Nephron (organoid): ENCODE measurements at regions not wholly inside any gene's neighbourhood (a gene's known extent, or its start where the extent isn't known, plus 50 kb on each side); places are given as distances from the start of the nearest gene placed in this dataset.
A peak's percentile ranks its signal among the peaks of the same experiment; 100 is the strongest.

Experiments used
- H3K27ac Mint-ChIP-seq, 3 experiments: 2 replicates each; pipeline ENCODE4 v1.8.0; 2020; ENCODE audit warnings: mixed read lengths in 3 of 3, mild to moderate bottlenecking in 2 of 3, moderate library complexity in 1 of 3
- H3K27me3 Mint-ChIP-seq: 2 replicates; pipeline ENCODE4 v1.8.0; 2021; ENCODE audit warnings: low read depth, mild to moderate bottlenecking, moderate library complexity, mixed read lengths
- H3K36me3 Mint-ChIP-seq: 2 replicates; pipeline ENCODE4 v1.8.0; 2020; ENCODE audit warnings: low read depth, mixed read lengths
- H3K4me1 Mint-ChIP-seq: 2 replicates; pipeline ENCODE4 v1.8.0; 2020; ENCODE audit warnings: mixed read lengths
- H3K4me3 Mint-ChIP-seq, 3 experiments: 2 replicates each; pipeline ENCODE4 v1.8.0; 2020; ENCODE audit warnings: mild to moderate bottlenecking in 3 of 3, mixed read lengths in 3 of 3, moderate library complexity in 2 of 3
- H3K9me3 Mint-ChIP-seq: 2 replicates; pipeline ENCODE4 v1.8.0; 2020; ENCODE audit warnings: mixed read lengths
- TF ChIP-seq, protein P1 (sequence below), 3 experiments: fragments of 200-600 bp; sonication (generic); IDR thresholded peaks; one replicate each; pipeline ENCODE4 v1.5.0; 2021; ENCODE audit warnings: antibody characterized with exemption in 3 of 3; ENCODE audit not compliant: unreplicated experiment in 3 of 3

DNA sequence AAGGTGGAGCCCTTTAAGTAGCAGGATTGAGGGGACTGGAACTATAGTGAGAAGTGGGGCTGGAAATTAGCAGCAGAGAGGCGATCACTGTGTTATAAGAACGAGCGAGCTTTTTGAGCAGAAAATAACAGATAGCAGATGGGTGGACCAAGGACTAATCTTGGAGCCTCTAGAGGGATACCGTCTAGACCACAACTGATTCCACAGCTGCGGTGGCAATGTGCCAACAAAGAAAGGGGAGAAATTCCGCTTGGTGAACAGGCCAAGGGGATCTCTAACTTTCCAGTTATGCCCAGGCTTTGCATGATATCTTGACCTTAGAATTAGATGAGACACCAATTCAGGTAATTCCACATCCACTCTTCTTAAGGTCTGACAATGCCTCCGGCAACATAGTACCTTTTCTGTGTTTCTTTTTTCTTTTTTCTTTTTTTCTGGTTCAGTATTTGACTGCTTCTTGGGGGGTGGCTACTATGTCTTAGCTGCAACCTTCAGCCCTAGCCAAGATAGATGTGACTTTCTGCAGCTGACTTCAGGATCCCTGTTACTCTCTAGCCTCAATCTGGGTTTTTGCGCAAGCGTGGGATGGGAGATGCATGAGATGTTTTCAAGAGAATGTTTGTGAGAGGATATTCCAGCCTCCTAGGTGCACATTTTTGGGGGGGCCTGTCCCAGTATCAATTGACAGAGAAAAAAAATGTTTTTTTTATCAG lies 143.4 kb upstream of the CPSF6 start:
- Mint-ChIP-seq H3K27ac (no peak overlapping the region), H3K4me1 (peaks cover 23% of the 10 kb centered on the region), H3K4me3 (no peak overlapping the region), H3K36me3 (no peaks in the 10 kb centered on the region), H3K9me3 (no peaks in the 10 kb centered on the region), H3K27me3 (no peaks in the 10 kb centered on the region)
- TF ChIP-seq, protein P1, sequence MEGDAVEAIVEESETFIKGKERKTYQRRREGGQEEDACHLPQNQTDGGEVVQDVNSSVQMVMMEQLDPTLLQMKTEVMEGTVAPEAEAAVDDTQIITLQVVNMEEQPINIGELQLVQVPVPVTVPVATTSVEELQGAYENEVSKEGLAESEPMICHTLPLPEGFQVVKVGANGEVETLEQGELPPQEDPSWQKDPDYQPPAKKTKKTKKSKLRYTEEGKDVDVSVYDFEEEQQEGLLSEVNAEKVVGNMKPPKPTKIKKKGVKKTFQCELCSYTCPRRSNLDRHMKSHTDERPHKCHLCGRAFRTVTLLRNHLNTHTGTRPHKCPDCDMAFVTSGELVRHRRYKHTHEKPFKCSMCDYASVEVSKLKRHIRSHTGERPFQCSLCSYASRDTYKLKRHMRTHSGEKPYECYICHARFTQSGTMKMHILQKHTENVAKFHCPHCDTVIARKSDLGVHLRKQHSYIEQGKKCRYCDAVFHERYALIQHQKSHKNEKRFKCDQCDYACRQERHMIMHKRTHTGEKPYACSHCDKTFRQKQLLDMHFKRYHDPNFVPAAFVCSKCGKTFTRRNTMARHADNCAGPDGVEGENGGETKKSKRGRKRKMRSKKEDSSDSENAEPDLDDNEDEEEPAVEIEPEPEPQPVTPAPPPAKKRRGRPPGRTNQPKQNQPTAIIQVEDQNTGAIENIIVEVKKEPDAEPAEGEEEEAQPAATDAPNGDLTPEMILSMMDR (IDR thresholded peaks at IDR 0.05; ENCODE audit: unreplicated experiment in 3 of 3), result no peak

- no peaks in the 10 kb centered on the region for H3K9me3 Mint-ChIP-seq
- H3K4me1 Mint-ChIP-seq, result peaks cover 21% of the 10 kb centered on the region
- H3K27me3 Mint-ChIP-seq, result no peaks in the 10 kb centered on the region
- H3K27ac Mint-ChIP-seq, result no peak overlapping the region
- no peak overlapping the region for H3K4me3 Mint-ChIP-seq
- TF ChIP-seq, protein P1 (IDR thresholded peaks at IDR 0.05; ENCODE audit: unreplicated experiment in 3 of 3), result no peak
- H3K36me3 Mint-ChIP-seq, result no peaks in the 10 kb centered on the region
Observed at GRCh38 chr12:69096669-69097335, 142.6 kb upstream of the CPSF6 start.

GRCh38 chr12:69097619-69098368 lies 141.6 kb upstream of the CPSF6 start:
- H3K4me1 Mint-ChIP-seq, result peaks cover 21% of the 10 kb centered on the region
- H3K27ac Mint-ChIP-seq, result no peak overlapping the region
- TF ChIP-seq, protein P1 (IDR thresholded peaks at IDR 0.05; ENCODE audit: unreplicated experiment in 3 of 3), result no peak

DNA sequence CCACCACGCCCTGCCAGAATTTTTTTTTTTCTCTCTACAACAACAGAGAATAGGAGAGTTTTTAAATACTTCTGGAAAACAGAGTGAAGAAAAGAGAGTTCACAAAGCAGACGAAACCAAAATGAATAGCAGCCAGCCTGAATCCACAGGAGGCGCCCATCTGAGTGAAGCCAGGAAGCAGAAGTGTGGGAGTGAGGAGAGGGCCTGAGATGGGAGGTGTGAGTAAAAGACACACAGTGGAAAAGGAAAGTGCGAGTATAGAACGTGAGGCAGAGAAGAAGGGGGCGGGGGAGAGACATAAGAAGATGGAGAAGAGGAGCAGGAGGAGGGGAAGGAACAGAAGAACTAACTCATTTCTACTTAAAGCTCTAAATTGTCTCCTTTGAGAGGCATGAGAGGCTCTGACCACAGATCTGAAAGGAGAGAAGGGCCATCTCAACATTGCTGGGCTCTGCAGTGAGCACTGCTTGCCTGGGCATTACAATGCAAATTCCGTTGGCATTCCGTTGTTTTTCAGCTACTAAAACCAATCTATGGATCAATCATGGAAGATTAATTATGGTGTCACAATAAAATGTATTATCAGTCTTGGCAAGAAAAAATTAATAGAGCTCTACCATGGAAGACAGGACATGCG lies 140.1 kb upstream of the CPSF6 start:
- Mint-ChIP-seq H3K9me3 (no peaks in the 10 kb centered on the region), H3K36me3 (no peaks in the 10 kb centered on the region), H3K27ac (peak overlapping the region; percentile 25 to 39 (median 34)), H3K4me3 (no peak overlapping the region), H3K27me3 (no peaks in the 10 kb centered on the region), H3K4me1 (peaks cover 16% of the 10 kb centered on the region)
- TF ChIP-seq, protein P1 (IDR thresholded peaks at IDR 0.05; ENCODE audit: unreplicated experiment in 3 of 3), result no peak

More at GRCh38 chr12:69097619-69098368, 141.6 kb upstream of the CPSF6 start:
- Mint-ChIP-seq H3K9me3 (no peaks in the 10 kb centered on the region), H3K4me3 (no peak overlapping the region), H3K36me3 (no peaks in the 10 kb centered on the region), H3K27me3 (no peaks in the 10 kb centered on the region)

DNA sequence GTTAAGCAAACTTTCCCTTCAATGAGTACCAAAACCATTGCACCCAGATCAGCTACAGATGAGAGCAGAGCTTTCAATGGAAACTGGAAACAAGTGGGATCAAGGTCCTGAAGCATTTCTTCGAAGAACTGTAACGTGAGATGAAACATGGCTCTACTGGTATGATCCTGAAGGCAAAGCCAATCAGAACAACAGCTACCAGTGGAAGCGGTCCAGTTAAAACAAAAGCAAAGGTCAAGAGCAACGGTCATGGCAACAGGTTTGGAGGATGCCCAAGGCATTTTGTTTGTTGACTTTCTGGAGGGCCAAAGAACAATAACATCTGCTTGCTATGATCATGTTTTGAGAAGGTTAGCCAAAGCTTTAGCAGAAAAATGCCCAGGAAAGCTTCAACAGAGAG lies 137.9 kb upstream of the CPSF6 start:
- TF ChIP-seq, protein P1 (IDR thresholded peaks at IDR 0.05; ENCODE audit: unreplicated experiment in 3 of 3), result no peak
- no peaks in the 10 kb centered on the region for H3K9me3 Mint-ChIP-seq
- H3K27ac Mint-ChIP-seq, result no peak overlapping the region
- H3K4me3 Mint-ChIP-seq, result no peak overlapping the region
- H3K36me3 Mint-ChIP-seq, result no peaks in the 10 kb centered on the region
- H3K4me1 Mint-ChIP-seq, result peaks cover 25% of the 10 kb centered on the region
- no peaks in the 10 kb centered on the region for H3K27me3 Mint-ChIP-seq
